SW480 (cell line): ENCODE measurements at regions not wholly inside any gene's neighbourhood (a gene's known extent, or its start where the extent isn't known, plus 50 kb on each side); places are given as distances from the start of the nearest gene placed in this dataset.

Source experiments
- DNase-seq: peaks from one replicate; pipeline ENCODE4 v3.0.0-alpha.2; 2016; ENCODE audit warnings: low spot score

- DNase-seq, result peak; percentile 27
Measured at GRCh38 chr12:5230156-5230555, 186.5 kb downstream of the KCNA5 start.

GRCh38 chr12:5230861-5231260, 187.2 kb downstream of the KCNA5 start:
- no peak for DNase-seq

- DNase-seq, result no peak
Measured at GRCh38 chr12:5232291-5232690, 188.6 kb downstream of the KCNA5 start.

DNA sequence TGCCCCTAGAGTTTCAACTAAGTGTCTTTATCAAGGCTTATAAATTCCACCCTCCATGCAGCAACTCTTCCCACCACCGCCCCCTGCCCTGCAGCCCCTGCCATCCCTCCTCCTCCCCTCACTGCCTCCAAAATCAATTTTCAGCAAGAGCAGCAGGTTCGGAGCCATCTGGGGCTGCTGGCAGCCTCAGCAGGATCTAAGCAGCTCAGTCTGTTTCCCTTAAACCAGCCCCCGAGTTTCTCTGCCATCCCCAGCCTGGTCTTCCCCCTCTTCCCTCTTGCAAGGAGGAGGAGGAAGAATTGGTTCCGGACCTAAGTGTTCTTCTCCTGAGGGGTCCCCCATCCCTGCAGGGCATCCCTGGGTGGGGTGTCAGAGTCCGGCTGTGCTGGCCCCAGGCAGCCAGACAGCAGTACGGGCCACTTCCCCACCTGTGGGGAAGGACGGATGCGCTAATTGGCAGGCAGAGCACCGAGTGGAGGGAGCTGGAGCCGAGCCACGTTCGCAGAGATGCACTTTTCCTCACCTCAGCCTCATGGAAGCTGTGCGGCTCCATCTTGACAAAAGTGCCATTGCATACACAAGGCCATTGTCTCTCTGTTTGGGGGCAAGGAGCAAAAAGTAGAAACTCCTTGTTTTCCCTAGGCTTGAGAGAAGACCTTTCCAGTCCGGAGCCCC, 189.3 kb downstream of the KCNA5 start:
- no peak for DNase-seq

DNA sequence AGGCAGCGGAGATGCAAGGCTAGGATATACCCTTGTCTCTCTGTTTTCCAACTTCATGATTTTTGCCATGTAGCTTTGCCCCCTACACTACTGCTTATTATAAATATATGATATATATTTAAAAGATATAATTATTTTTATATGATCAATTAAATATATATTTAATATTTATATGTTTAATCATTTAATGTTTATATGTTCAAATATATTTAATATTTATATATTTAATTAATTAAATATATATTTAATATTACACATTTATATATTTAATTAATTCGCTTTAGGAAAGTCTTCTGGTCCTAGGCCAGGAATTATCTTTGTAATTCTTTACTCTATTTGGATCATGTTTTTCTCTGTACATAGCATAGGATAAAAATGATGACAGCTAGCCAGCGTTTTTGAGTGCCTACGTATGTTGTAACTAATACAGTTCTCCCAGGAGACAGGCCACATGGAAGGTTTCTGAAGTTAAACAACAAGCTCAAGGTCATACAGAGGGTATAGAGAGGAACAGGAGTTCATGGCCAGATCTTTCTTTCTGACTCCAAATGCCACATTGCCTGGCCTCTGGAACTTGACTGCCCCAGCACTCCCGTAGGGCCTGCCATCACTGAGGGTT, 192.5 kb downstream of the KCNA5 start:
- no peak for DNase-seq

GRCh38 chr12:5242440-5242839, 189.5 kb upstream of the NTF3 start:
- no peak for DNase-seq

GRCh38 chr12:5243014-5243413, 188.9 kb upstream of the NTF3 start:
- no peak for DNase-seq

DNA sequence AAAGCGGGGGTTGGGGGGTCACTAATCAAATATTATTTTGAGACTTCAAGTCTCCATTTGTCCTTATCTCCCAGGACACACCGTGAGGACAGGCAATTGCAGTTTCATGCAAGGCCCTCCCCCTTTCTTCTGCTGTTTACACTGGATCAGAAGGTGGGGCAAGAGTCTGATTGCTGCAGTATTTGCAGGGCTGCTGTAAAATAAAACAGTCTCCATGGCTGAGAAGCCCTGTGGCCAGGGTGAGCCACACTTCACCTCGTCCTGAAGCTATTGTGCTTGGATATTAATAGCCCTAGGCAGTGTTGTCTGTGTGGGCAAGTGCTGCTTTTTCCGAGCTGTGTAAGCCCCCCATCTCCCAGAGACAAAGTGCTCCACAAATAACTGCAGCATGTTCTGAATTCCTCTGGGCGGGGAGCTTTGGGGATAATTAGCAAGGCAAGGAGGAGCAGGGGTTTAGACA, 187.4 kb upstream of the NTF3 start:
- no peak for DNase-seq

- no peak for DNase-seq
Measured at GRCh38 chr12:5246196-5246595, 185.7 kb upstream of the NTF3 start.

GRCh38 chr12:5247144-5247543, 184.8 kb upstream of the NTF3 start:
- DNase-seq, result no peak

DNA sequence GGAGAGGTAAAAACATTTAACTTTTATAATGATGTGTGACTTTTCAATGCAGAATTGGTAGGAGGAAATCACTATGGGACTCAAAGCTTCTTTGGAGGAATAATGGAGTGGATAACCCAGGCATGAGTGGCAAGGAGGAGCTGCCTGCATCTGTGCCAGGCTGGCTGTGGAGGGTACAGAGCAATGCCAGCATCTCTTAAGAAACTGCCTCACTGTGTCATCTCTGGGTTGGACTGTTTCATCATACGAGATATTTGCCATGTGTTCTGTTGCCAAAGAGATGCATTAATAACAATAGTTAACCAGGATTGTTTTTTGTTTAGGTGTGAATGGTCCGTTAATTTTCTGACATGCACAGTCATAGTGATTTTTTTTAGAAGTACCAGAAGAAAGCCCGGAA, 183.7 kb upstream of the NTF3 start:
- DNase-seq, result no peak

- no peak for DNase-seq
Measured at GRCh38 chr12:5248999-5249526, 182.8 kb upstream of the NTF3 start.

GRCh38 chr12:5251092-5251491, 180.8 kb upstream of the NTF3 start:
- no peak for DNase-seq

GRCh38 chr12:5251786-5252185, 180.1 kb upstream of the NTF3 start:
- DNase-seq, result no peak

DNA sequence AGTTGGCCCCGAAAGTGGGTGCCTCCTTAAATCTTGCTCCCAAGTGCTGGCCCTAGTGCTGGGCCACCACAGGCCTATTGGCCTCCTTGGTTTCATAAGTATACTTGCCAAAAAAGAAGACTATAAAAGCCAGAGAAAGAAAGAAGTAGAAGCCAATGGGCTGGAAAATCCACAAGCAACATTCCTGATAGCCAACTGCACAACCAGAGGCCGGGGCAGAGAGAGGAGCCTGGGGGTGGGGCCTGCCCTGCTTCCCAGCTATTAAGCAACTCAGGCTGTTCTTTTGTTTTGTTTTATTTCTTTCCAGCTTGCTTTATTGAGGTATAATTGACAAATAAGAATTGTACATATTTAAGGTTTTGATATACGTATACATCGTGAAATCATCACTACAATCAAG, 177.2 kb upstream of the NTF3 start:
- no peak for DNase-seq

DNA sequence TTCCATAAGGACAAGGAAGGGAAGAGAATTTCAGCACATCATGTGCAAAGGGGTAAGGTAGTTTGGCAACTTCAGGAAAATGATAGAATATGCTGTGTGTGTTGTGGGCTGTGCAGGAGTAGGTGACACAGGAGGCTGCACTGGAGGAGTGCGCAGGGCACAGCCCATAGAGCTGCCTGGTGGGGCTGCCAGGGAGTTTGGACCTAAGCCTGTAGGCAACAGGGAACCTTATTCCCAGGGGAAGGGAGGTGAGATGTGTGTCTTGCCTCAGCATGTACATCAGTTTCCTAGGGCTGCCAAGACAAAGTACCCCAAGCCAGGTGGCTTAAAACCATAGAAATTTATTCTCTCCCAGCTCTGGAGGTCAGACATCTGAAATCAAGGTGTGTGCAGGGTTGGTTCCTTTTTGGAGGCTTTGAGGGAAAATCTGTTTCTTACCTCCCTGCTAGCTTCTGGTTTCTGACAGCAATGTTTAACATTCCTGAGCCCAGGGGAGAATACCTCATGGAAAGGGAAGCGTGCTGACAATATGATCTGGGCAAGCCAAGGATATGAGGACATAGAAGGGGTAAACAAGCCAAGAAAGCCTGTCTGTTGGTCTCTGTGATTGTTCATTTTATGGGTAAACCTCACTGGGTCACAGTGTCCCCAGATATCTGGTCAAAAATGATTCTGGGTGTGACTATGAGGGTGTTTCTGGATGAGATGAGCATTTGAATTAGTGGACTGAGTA, 174.0 kb upstream of the NTF3 start:
- DNase-seq, result no peak

DNA sequence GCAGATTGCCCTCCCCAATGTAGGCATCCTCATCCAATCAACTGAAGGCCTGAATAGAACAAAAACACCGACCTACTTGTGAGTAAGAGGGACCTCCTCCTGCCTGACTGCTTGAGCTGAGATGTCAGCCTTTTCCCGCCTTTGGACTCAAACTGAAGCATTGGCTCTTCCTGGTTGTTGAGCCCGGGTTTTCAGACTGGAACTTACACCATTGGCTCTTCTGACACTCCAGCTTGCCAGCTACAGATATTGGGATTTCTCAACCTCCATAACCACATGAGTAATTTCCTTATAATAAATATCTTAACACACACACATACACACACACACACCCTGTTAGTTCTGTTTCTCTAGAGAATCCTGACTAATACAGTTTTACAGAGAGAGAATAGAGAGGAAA, 173.4 kb upstream of the NTF3 start:
- DNase-seq, result peak; percentile 24

DNA sequence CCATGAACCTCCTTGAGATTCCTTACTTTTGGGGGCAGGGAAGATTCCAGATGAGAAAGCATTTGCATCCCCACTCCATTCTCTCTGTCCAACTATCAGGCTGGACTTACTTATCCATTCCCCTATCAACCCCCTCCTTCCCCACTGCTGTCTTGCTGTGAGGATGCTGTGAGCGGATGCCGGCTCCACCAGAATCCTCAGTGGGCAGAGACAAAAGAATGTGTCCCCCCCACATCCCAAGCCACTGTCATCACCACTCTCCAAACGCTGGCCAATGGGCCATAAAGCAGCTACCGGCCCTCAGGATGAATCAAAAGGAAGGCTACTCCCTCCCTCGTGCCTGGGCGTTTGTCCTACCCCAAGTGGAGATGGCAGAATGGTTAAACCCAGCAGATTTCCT, 173.0 kb upstream of the NTF3 start:
- DNase-seq, result no peak

DNA sequence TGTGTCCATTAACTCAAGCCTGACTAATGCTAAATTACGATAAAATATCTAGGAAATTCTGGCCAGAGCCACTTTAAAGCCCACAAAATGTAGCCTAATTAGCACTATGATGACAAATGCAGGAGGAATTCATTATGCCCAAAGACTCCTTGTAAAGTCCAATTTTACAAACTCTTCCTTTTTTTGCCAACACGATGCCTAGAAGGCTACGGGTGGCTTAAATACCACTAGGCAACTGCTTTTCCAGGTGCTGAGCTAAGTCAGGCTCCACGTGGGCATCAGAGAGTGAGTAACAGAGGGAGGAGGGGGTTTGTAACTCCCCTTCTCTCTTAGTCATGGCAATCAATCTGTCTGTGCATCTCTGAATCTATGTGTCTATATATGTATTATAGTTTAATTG, 172.4 kb upstream of the NTF3 start:
- DNase-seq, result peak; percentile 51

GRCh38 chr12:5260086-5260485, 171.8 kb upstream of the NTF3 start:
- no peak for DNase-seq

- peak; percentile 32 for DNase-seq
Measured at GRCh38 chr12:5260591-5261086, 171.3 kb upstream of the NTF3 start.

DNA sequence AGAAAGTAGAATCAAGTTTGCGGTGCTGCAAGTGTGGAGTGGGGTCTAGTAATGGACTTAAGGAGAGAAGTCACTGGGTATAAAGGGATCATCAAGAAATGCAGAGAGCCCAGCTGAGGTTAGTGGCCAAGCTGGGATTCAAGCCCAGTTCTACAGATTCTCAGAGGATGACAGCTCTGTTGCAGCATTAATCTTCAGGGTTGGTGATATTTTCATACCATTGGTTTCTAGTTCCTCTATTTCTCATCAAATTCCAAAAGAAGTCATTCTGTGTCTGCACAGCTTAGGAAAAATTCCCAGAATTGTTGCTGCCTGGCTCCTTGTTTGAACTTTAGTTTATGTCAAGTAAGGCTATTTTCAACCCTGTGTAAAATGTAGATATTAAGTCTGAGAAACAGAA, 169.5 kb upstream of the NTF3 start:
- no peak for DNase-seq

DNA sequence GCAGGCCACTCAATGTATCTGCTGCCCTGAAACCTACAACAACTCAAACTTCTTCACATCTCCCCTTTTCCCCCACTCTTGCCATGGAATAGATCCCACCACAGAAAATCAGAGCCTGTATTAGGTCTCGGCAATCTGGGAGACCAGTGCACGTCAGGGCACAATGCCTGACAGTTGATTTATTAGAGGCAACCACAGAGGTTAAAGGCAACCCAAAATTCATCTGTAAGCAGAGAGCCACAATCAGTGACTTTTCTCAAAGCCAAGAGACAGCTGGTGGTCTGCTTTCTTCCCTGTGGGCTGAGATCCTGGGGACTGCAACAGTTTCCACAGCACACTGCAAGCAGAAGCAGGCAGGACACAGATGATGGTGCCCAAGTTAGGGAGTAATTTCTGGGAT, 169.0 kb upstream of the NTF3 start:
- no peak for DNase-seq
